ENCODE measurements at regions not wholly inside any gene's neighbourhood (a gene's known extent, or its start where the extent isn't known, plus 50 kb on each side); places are given as distances from the start of the nearest gene placed in this dataset.
"Not testable (repeated sequence)": the region's sequence is repeated elsewhere in the genome, so short reads cannot be mapped to it uniquely, and the experiment has no call there.

- no peaks in the 10 kb centered on the region for H3K27me3 Mint-ChIP-seq
- POLR2A ChIA-PET, result no interaction called here
- no peak overlapping the region for H3K27ac Mint-ChIP-seq
- no peaks in the 10 kb centered on the region for H3K9me3 Mint-ChIP-seq
- H3K4me1 Mint-ChIP-seq, result no peaks in the 10 kb centered on the region
- H3K36me3 Mint-ChIP-seq (ENCODE audit: low read depth), result no peaks in the 10 kb centered on the region
- CTCF ChIA-PET, result no interaction called here
- no peak overlapping the region for H3K4me3 Mint-ChIP-seq
- no peak for DNase-seq
These were observed 254.4 kb downstream of the KCNE4 start for GRCh38 chr2:223306371-223306770.

DNA sequence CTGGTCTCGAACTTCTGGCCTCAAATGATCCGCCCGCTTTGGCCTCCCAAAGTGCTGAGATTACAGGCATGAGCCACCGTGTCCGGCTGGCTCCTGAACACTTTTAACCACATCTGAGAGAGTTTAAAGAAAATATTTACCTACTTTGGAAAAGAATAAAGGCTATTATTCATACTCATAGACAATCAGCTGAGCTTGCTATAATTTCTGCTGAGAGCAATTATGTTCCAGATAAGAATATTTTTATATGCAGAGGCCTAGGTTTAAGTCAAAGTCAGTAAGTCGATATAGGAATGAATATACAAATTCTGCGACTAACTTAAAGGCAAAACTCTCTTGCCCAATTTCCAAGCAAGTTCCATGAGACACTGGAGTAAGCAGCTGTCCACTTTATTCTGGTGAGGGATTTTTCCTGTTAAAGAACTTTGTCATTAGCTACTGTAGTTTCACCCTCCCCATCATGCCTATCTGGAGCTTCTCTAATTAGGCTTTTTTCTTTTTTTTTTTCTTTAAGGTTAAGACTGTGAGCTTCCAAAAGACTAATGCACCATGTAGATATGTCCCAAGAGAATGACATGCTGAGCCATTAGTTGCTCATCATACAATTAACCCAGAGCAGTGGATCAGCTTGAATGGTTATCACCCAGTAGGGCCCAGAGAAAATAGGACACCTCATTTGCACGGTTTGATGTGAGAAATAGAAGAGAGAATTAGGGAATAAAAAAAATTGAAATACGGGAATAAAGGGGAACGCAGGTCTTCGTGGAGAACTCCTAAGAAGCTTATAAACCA, 260.1 kb downstream of the KCNE4 start:
- Mint-ChIP-seq H3K27me3 (no peaks in the 10 kb centered on the region), H3K9me3 (no peaks in the 10 kb centered on the region), H3K36me3 (ENCODE audit: low read depth) (no peaks in the 10 kb centered on the region), H3K4me1 (no peaks in the 10 kb centered on the region), H3K4me3 (no peak overlapping the region), H3K27ac (no peak overlapping the region)
- ChIA-PET CTCF (no interaction called here), POLR2A (no interaction called here)
- no peak for DNase-seq

GRCh38 chr2:223313101-223313500, 261.1 kb downstream of the KCNE4 start:
- Mint-ChIP-seq H3K36me3 (ENCODE audit: low read depth) (no peaks in the 10 kb centered on the region), H3K27ac (no peak overlapping the region), H3K9me3 (no peaks in the 10 kb centered on the region), H3K27me3 (no peaks in the 10 kb centered on the region), H3K4me1 (no peaks in the 10 kb centered on the region), H3K4me3 (no peak overlapping the region)
- CTCF ChIA-PET, result no interaction called here
- no peak for DNase-seq
- POLR2A ChIA-PET, result no interaction called here

DNA sequence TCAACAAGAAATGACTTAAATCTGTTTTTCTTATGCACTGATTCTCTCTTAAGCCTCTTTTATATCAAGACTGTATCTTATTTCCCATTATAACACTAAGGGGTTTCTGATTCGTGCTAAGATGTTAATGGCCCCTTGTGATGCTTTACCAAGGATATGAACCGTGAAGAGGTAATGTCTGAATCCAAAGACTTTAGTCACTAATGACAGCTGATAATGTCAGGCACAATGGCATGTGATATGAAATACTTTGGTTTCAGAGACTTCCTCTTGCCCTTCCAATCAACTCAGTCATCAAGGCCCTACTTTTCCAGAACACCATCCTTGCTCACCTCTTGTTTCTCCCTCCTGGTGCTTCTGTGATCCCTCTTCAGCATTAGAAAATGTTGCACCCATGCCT, 262.8 kb downstream of the KCNE4 start:
- ChIA-PET CTCF (no interaction called here), POLR2A (no interaction called here)
- H3K27ac Mint-ChIP-seq, result no peak overlapping the region
- no peaks in the 10 kb centered on the region for H3K9me3 Mint-ChIP-seq
- H3K4me1 Mint-ChIP-seq, result no peaks in the 10 kb centered on the region
- DNase-seq, result no peak
- H3K36me3 Mint-ChIP-seq (ENCODE audit: low read depth), result no peaks in the 10 kb centered on the region
- H3K4me3 Mint-ChIP-seq, result no peak overlapping the region
- H3K27me3 Mint-ChIP-seq, result no peaks in the 10 kb centered on the region

DNA sequence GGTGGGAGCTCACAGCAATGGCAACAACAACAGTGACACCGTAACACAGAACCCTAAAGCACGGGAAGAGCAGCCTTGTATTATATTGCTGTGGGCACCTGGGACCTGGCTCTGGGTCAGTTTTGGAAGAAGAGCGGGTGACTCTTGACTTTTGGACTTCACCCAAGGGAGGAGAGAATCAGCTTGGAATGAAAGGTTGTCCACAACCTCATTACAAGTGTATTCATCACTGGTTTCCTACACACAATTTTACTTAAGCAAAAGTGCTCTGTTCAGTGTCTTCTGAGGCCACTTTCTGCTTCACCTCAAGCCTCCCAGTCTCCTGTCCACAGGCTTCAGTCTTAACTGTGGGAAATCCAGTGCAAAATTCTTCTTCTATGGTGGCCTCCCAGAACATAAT, 263.8 kb downstream of the KCNE4 start:
- ChIA-PET CTCF (no interaction called here), POLR2A (no interaction called here)
- Mint-ChIP-seq H3K27ac (no peak overlapping the region), H3K4me3 (no peak overlapping the region), H3K27me3 (no peaks in the 10 kb centered on the region), H3K4me1 (no peaks in the 10 kb centered on the region), H3K36me3 (ENCODE audit: low read depth) (no peaks in the 10 kb centered on the region), H3K9me3 (no peaks in the 10 kb centered on the region)
- DNase-seq, result no peak

GRCh38 chr2:223316342-223316741, 264.4 kb downstream of the KCNE4 start:
- ChIA-PET CTCF (no interaction called here), POLR2A (no interaction called here)
- H3K4me1 Mint-ChIP-seq, result no peaks in the 10 kb centered on the region
- H3K4me3 Mint-ChIP-seq, result no peak overlapping the region
- no peak overlapping the region for H3K27ac Mint-ChIP-seq
- H3K9me3 Mint-ChIP-seq, result no peaks in the 10 kb centered on the region
- no peaks in the 10 kb centered on the region for H3K36me3 Mint-ChIP-seq (ENCODE audit: low read depth)
- no peaks in the 10 kb centered on the region for H3K27me3 Mint-ChIP-seq
- DNase-seq, result no peak

DNA sequence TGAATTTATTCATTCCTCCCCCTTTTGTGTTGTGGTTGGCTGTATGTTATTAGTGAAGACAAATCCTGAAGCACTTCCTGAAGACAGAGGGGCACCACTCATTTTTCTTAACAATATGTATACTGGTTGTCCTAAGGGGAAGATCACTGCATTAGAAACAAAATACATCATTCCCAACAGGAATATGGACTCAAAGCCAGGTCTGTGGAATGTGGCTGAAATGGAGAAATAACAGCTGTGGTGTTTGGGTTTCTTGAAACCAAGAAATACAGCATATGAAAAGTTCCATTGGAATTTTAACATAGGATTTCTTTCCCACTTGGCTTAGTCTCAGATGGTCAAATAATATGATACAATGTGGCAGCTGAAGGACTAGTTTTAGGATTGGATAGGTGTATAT, 267.6 kb downstream of the KCNE4 start:
- ChIA-PET POLR2A (no interaction called here), CTCF (no interaction called here)
- Mint-ChIP-seq H3K27ac (no peak overlapping the region), H3K4me1 (no peaks in the 10 kb centered on the region), H3K36me3 (ENCODE audit: low read depth) (no peaks in the 10 kb centered on the region), H3K4me3 (no peak overlapping the region), H3K9me3 (no peaks in the 10 kb centered on the region), H3K27me3 (no peaks in the 10 kb centered on the region)
- DNase-seq, result no peak

- DNase-seq, result no peak
- no peaks in the 10 kb centered on the region for H3K36me3 Mint-ChIP-seq (ENCODE audit: low read depth)
- CTCF ChIA-PET, result no interaction called here
- no peak overlapping the region for H3K4me3 Mint-ChIP-seq
- H3K27me3 Mint-ChIP-seq, result no peaks in the 10 kb centered on the region
- POLR2A ChIA-PET, result no interaction called here
- no peaks in the 10 kb centered on the region for H3K9me3 Mint-ChIP-seq
- no peaks in the 10 kb centered on the region for H3K4me1 Mint-ChIP-seq
- H3K27ac Mint-ChIP-seq, result no peak overlapping the region
These were observed 272.4 kb downstream of the KCNE4 start for GRCh38 chr2:223324402-223324801.

DNA sequence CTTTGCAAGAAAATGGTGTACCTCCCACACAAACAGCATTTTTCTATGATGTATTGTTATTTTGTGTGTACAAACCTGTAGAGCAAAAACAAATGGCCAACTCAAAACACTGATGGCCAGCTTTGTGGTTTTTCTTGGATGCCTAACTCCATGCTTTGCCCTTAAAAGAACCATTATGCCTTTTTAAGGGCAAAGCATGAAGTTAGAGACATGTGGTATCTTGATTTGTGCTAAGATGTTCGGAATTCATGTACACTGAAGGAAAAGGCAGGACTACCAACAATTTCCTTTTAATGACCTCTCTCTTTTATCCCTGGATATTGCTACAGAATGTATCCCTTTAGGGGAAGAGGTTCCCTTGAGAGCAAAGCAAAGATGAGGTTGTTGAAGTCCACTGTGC, 273.6 kb downstream of the SCG2 start:
- ChIA-PET POLR2A (no interaction called here), CTCF (no interaction called here)
- no peaks in the 10 kb centered on the region for H3K27me3 Mint-ChIP-seq
- H3K27ac Mint-ChIP-seq, result no peak overlapping the region
- H3K9me3 Mint-ChIP-seq, result no peaks in the 10 kb centered on the region
- DNase-seq, result no peak
- H3K4me3 Mint-ChIP-seq, result no peak overlapping the region
- H3K4me1 Mint-ChIP-seq, result no peaks in the 10 kb centered on the region
- no peaks in the 10 kb centered on the region for H3K36me3 Mint-ChIP-seq (ENCODE audit: low read depth)

GRCh38 chr2:223330747-223331146, 271.4 kb downstream of the SCG2 start:
- H3K27ac Mint-ChIP-seq; DNase-seq; POLR2A ChIA-PET; H3K36me3 Mint-ChIP-seq (ENCODE audit: low read depth); H3K4me3 Mint-ChIP-seq; CTCF ChIA-PET; H3K9me3 Mint-ChIP-seq; H3K4me1 Mint-ChIP-seq; H3K27me3 Mint-ChIP-seq: not testable (repeated sequence)

DNA sequence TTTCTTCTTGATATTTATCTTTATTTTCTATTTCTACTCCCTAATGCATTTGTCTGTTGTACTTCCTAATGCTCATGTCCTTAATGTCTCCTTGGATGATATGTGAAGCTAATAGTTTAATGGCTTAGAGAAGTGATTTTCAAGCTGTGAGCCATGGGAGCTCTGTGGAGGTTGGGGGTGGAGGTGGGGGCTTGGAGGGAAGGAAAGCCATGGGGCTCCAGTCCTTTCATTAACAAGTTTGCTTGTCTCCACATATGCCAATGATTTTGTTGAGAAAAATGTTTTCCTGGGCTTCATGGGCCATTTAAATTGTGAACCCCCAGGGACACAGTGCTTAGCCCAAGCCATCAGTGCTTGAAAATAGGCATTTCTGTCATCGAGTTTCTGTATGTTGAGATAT, 264.1 kb downstream of the SCG2 start:
- Mint-ChIP-seq H3K36me3 (ENCODE audit: low read depth) (no peaks in the 10 kb centered on the region), H3K27me3 (no peaks in the 10 kb centered on the region), H3K27ac (no peak overlapping the region), H3K9me3 (no peaks in the 10 kb centered on the region), H3K4me3 (no peak overlapping the region), H3K4me1 (no peaks in the 10 kb centered on the region)
- DNase-seq, result no peak
- POLR2A ChIA-PET, result no interaction called here
- CTCF ChIA-PET, result no interaction called here

GRCh38 chr2:223357076-223357475, 245.1 kb downstream of the SCG2 start:
- no peak overlapping the region for H3K27ac Mint-ChIP-seq
- ChIA-PET POLR2A (no interaction called here), CTCF (no interaction called here)
- H3K9me3 Mint-ChIP-seq, result peaks cover 4% of the 10 kb centered on the region
- H3K36me3 Mint-ChIP-seq (ENCODE audit: low read depth), result no peaks in the 10 kb centered on the region
- H3K4me3 Mint-ChIP-seq, result no peak overlapping the region
- DNase-seq, result no peak
- no peaks in the 10 kb centered on the region for H3K4me1 Mint-ChIP-seq
- H3K27me3 Mint-ChIP-seq, result no peaks in the 10 kb centered on the region

GRCh38 chr2:223363085-223363484, 239.1 kb downstream of the SCG2 start:
- ChIA-PET CTCF (no interaction called here), POLR2A (no interaction called here)
- Mint-ChIP-seq H3K4me1 (no peaks in the 10 kb centered on the region), H3K4me3 (no peak overlapping the region), H3K36me3 (ENCODE audit: low read depth) (no peaks in the 10 kb centered on the region), H3K27ac (no peak overlapping the region), H3K27me3 (no peaks in the 10 kb centered on the region), H3K9me3 (no peaks in the 10 kb centered on the region)
- DNase-seq, result no peak

DNA sequence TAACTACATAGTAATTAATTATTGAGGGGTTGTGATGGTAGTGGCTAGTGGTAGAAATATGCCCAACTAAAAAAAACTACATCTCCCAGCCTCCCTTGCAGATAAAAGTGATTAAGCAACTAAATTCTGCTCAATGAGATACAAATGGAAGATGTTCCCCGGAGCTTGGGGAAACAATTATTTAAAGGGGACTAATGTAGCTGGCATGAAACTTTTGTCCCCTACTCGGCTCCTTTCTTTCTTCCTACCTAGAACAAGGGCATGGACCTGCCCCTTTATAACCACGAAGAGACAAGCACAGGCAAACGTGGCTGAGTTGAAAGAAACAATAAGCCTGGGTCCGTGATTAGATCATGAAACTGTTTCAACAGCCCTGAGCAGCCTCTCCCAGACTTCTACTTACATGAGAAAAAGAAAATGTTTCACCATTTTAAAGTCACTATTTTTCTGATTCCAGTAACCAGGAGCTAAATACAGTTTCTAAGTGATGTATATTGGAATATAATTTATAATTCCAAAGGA, 236.9 kb downstream of the SCG2 start:
- CTCF ChIA-PET, result no interaction called here
- POLR2A ChIA-PET, result no interaction called here
- no peak overlapping the region for H3K4me3 Mint-ChIP-seq

More for the DNA sequence above, 236.9 kb downstream of the SCG2 start:
- Mint-ChIP-seq H3K27me3 (no peaks in the 10 kb centered on the region), H3K27ac (no peak overlapping the region), H3K4me1 (no peaks in the 10 kb centered on the region), H3K9me3 (no peaks in the 10 kb centered on the region), H3K36me3 (ENCODE audit: low read depth) (no peaks in the 10 kb centered on the region)
- DNase-seq, result no peak
